ENCODE measurements at regions not wholly inside any gene's neighbourhood (a gene's known extent, or its start where the extent isn't known, plus 50 kb on each side); places are given as distances from the start of the nearest gene placed in this dataset.
"Not testable (repeated sequence)": the region's sequence is repeated elsewhere in the genome, so short reads cannot be mapped to it uniquely, and the experiment has no call there.

DNA sequence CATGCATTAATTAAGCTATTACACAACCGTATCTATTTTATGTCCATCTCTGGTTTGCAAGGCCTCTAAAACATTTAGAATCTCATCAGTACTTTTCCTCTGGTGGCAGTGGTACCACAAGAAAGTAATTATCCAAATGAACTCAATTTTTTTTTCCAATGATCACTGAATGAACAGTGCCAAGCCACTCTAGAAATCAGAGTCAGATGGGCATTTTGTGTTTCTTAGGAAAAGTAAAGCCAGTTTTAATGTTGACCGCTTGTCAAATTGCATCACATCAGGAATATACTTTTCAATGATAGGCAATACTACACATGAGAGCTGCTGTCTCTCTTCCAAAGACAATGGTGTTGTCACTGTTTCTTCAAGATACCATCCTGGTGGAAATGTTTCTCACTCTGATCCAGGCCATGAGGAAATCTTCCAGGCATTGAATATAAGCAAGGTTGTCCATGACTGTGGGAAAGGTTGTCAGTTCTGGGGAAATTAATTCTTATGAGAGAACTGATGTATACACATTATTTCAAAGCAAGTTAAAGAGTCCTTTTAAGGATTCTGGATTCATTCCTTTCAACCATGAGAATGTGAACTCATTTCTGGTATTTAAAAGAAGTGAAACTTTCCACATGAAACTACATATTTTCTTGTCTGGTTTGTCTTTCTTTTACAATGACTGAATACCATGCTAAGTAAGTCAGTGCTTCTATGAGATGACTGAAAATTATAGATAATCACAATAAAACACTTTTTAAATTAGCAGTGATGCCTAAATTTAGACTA lies 108.8 kb upstream of the TCF21 start:
- no peak for DNase-seq
- intact Hi-C loops (cut with DNase I): no loop called here

- DNase-seq: no peak
- intact Hi-C loops (cut with DNase I): no loop called here
These were observed 102.9 kb upstream of the TCF21 start for GRCh38 chr6:133786016-133786415.

DNA sequence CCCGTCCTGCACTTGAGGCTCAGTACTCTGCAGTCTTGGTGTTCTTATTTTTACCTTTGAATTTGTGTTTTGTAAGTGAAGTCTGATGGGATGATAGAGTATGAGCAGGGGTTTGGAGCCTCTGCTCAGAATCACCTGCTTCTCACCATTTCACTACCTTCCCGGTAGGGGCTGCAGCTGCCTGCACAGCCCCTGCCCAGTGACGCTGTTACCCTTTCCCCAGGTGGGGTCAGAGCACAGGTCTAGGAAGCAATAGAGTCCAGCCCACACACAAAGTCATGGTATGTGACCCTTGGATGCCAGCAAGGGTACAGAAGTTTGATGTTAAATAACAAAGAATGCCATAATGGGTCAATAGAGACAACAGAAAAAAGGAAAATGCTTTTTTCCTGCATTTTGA lies 101.8 kb upstream of the TCF21 start:
- no peak for DNase-seq
- intact Hi-C loops (cut with DNase I): no loop called here

- intact Hi-C loops (cut with DNase I): no loop called here
- DNase-seq: no peak
These were observed 100.9 kb upstream of the TCF21 start for GRCh38 chr6:133787859-133788505.

DNA sequence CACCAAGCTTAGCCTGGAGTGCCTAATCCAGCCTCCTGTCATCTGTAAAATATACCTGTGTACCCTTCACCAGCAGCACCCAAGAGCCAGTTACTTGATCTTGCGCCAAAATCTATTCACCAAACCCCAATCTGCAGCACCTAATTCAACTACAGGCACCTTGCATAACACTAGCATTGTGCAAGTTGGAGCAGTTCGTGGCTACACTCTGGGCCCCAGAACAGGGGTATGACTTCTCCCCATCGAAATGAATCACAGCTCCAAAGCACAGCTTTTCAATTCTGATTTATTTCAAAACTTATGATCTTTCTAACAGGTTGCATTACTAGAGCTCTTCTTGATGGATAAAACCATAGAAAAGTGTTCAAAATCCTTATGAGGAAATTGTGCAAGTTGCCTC lies 100.4 kb upstream of the TCF21 start:
- DNase-seq: no peak
- intact Hi-C loops (cut with DNase I): no loop called here

DNA sequence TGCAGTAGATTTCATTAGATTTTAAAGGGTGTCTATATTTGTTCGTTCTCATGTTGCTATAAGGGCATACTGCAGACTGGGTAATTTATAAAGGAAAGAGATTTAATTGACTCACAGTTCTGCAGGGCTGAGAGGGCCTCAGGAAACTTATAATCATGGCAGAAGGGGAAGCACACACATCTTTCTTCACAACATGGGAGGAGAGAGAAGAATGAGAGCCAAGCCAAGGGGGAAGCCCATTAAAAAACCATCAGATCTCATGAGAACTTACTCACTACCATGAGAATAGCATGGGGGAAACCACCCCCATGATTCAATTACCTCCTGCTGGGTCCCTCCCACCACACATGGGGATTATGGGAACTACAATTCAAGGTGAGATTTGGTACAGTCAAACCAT lies 99.5 kb upstream of the TCF21 start:
- DNase-seq; intact Hi-C loops (cut with DNase I): not testable (repeated sequence)

DNA sequence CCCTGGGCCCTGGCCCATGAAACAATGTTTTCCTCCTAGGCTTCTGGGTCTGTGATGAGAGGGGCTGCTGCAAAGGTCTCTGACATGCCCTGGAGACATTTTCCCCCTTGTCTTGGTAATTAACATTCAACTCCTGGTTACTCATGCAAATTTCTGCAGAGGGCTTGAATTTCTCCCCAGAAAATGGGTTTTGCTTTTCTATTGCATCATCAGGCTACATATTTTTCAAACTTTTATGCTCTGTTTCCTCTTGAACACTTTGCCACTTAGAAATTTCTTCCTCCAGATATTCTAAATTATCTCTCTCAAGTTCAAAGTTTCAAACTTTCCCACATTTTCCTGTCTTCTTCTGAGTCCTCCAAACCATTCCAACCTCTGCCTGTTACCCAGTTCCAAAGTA lies 98.2 kb upstream of the TCF21 start:
- intact Hi-C loops (cut with DNase I); DNase-seq: not testable (repeated sequence)

- DNase-seq; intact Hi-C loops (cut with DNase I): not testable (repeated sequence)
These were observed 93.9 kb upstream of the TCF21 start for GRCh38 chr6:133795051-133795450.

GRCh38 chr6:133796235-133796634 lies 92.7 kb upstream of the TCF21 start:
- DNase-seq: no peak
- intact Hi-C loops (cut with DNase I): no loop called here

- no peak for DNase-seq
- intact Hi-C loops (cut with DNase I): no loop called here
These were observed 89.9 kb upstream of the TCF21 start for GRCh38 chr6:133799043-133799442.

GRCh38 chr6:133802861-133803260 lies 86.1 kb upstream of the TCF21 start:
- no peak for DNase-seq
- intact Hi-C loops (cut with DNase I): no loop called here

DNA sequence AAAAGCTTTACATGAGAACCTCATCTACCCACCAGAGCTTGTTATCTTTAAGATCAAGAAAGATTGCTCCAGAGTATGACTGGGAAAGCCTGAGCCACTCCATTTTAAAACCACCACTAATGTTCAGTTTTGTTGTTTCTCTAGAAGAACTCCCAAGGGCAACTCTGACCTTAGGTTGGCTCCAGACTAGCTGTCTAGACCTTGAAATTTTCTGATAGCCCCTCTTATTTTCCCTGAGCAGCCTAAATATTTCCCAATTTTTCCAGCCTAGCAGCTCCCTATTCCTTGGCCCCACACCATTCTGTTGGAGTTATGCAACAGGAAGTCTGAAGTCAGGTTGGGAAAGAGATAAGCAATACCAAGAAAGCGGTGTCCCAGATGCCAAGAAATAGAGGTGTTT lies 84.6 kb upstream of the TCF21 start:
- no peak for DNase-seq
- intact Hi-C loops (cut with DNase I): no loop called here

- DNase-seq: no peak
- intact Hi-C loops (cut with DNase I): no loop called here
These were observed 83.0 kb upstream of the TCF21 start for GRCh38 chr6:133805876-133806275.

DNA sequence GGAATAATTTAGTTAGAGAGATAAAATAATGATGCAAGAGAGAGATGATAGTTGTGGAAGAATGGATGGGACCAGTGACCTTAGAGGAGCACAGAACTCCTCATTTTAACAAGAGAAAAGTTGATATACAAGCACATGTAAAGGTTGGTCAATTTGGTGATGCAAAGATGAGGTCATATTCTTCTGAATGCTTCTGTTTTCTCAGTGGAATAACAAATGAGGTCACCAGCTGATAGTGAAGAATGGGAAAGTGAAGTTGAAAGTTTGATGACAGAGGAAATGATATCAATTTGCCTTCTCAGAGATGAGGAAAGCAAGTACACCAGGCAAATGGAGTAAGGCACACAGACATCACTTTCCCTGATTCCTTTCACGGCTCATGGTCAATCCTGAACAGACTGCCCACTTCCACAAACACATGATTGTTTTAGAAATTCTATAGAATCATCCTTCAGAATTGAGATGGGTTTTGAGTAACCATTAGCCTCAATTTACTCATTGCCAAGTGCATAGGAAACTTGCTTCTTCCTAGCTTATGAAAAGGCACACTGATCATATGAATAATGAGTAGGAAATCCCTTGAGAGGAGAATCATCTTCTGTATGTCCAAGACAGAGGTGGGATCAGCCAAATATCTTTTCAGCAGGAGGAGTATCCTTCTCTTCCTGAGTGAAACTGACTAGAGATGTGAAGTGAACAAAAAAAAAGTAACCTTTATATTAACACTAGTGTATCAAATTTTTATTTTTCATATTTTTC lies 82.4 kb upstream of the TCF21 start:
- intact Hi-C loops (cut with DNase I): no loop called here
- DNase-seq: no peak

- no peak for DNase-seq
- intact Hi-C loops (cut with DNase I): no loop called here
These were observed 81.4 kb upstream of the TCF21 start for GRCh38 chr6:133807501-133807900.

- no peak for DNase-seq
- intact Hi-C loops (cut with DNase I): no loop called here
These were observed 79.5 kb upstream of the TCF21 start for GRCh38 chr6:133809406-133809805.

DNA sequence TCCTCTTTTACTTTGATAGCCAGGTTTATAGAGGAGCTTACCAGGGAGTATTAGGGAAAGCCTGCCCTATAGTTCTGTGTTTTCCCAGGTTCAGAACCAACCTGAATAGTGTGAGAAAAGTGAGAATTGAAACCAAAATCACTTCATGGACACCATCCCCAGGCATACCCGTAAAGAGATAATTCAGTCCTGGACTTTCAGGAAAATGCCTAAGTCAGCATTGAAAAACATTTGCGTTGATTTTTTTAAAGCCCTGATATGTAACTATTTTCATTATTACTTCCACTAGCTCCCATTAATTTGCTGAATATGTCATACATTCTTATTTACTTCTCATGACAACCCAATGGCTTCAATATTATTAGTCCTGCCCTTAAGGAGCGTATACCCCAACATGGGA lies 77.4 kb upstream of the TCF21 start:
- no peak for DNase-seq

GRCh38 chr6:133812446-133812845 lies 76.5 kb upstream of the TCF21 start:
- DNase-seq; intact Hi-C loops (cut with DNase I): not testable (repeated sequence)

More for the DNA sequence above, 77.4 kb upstream of the TCF21 start:
- intact Hi-C loops (cut with DNase I): no loop called here

GRCh38 chr6:133814238-133814637 lies 74.7 kb upstream of the TCF21 start:
- intact Hi-C loops (cut with DNase I): no loop called here
- DNase-seq: no peak

- intact Hi-C loops (cut with DNase I): no loop called here
- DNase-seq: no peak
These were observed 74.1 kb upstream of the TCF21 start for GRCh38 chr6:133814797-133815196.

DNA sequence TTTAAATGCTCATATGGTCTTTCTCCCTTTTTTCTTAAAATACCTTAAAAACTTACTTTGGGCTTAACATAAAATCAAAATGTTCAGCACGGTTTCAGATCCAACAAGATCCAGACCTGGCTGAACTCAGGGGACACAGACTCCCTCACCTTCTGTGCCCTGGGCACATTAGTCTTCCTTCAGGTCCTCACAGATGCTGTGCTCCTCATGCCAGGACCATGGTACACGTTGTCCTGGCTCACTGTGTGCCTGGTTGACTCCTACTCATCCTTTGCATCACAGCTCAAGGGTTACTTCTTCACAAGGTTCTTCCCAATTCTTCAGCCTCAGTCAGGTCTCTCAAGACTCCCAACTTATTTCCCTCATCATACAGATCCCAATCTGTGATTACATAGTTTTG lies 73.6 kb upstream of the TCF21 start:
- intact Hi-C loops (cut with DNase I): no loop called here
- no peak for DNase-seq

- intact Hi-C loops (cut with DNase I): no loop called here
- no peak for DNase-seq
These were observed 72.7 kb upstream of the TCF21 start for GRCh38 chr6:133816171-133816570.
